GM18517 (cell line): ENCODE measurements at regions not wholly inside any gene's neighbourhood (a gene's known extent, or its start where the extent isn't known, plus 50 kb on each side); places are given as distances from the start of the nearest gene placed in this dataset.

Experiments
- ATAC-seq: cut with Tn5 transposase; IDR thresholded peaks from one replicate; pipeline ENCODE4 v1.9.1; 2021; ENCODE audit warnings: mild to moderate bottlenecking, moderate library complexity; ENCODE audit not compliant: unreplicated experiment

- no peak for ATAC-seq
Measured at GRCh38 chr15:66941791-66942190, 123.6 kb upstream of the SMAD3 start.

- no peak for ATAC-seq
Measured at GRCh38 chr15:66942649-66943390, 122.6 kb upstream of the SMAD3 start.

- ATAC-seq: no peak
Measured at GRCh38 chr15:66943456-66944095, 121.8 kb upstream of the SMAD3 start.

GRCh38 chr15:66944121-66944520 is 121.3 kb upstream of the SMAD3 start:
- ATAC-seq: no peak

GRCh38 chr15:66945286-66945685 is 120.1 kb upstream of the SMAD3 start:
- ATAC-seq: no peak

DNA sequence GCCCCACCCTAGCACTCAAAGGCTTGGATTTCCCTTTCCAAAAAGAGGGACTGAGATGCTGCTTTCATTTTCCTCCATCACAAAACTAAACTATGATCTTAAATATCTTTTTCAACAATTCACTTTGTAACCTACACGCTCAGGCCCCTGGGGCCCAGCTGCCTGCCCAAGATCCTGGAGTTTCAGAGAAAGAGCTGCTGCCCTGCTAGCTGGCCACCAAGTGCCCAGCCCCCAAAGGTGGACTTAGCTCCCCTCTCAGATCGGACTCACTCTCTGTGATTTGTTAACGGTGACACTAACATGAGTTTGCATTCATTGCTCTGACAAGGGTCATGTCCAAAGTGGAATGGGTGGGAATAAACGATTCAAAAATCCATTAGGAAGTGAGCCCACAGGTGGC is 119.6 kb upstream of the SMAD3 start:
- no peak for ATAC-seq

- no peak for ATAC-seq
Measured at GRCh38 chr15:66946578-66947164, 118.7 kb upstream of the SMAD3 start.

GRCh38 chr15:66947471-66947870 is 117.9 kb upstream of the SMAD3 start:
- ATAC-seq: no peak

GRCh38 chr15:66948294-66948693 is 117.1 kb upstream of the SMAD3 start:
- no peak for ATAC-seq

- no peak for ATAC-seq
Measured at GRCh38 chr15:66950114-66950513, 115.3 kb upstream of the SMAD3 start.

GRCh38 chr15:66951531-66952320 is 113.7 kb upstream of the SMAD3 start:
- ATAC-seq: no peak

- ATAC-seq: no peak
Measured at GRCh38 chr15:66952756-66953522, 112.5 kb upstream of the SMAD3 start.

DNA sequence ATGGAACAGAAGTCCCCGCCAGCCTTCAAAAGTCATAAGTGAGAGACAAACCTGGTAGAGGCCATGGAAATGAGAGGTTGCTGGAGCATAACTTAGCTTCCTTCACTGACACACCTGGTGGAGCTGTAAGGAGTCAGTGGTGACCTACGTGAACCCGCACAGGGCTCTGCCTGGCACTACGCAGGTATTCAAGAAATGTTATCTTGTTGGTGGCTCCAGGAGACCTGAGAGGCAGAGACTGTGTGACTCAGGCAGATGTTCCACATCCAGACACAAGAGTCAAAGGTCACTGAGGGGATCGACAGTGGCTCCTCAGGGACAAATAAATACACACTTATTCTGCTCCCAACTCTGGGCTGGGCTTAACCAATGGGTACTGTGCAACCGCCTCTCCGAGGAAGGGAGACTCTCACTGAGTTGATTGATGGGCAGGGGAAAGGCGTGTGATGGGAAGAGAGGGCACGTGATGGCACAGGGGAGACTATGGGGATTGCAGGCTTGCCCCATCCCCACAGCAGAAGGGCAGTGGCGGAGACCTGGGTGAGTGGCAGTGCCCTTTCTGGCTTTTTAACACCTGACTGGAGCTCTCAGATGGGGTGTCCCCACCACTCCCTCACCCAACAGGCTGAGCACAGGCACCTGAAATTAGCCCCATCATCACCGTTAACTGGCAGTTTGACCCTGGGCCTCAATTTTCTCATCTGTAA is 111.7 kb upstream of the SMAD3 start:
- no peak for ATAC-seq

DNA sequence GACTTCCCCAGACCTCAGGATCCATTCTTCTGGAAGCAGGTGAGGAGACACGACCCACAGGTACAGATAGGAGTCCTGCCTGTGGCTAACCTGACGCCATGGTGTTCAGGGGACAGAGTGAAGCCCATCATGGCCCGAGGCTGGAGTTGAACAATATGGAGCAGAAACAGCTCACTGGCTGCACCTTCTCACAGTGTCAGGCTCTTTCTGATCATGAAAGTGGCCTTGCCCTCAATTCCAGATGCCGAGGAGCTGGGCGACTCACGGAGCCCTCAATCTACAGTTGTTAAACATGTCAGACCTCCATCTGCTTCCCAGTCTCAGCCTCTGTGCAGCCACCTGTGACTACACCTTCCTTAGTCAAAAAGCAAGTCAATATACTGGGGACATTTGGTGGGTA is 110.8 kb upstream of the SMAD3 start:
- ATAC-seq: no peak

DNA sequence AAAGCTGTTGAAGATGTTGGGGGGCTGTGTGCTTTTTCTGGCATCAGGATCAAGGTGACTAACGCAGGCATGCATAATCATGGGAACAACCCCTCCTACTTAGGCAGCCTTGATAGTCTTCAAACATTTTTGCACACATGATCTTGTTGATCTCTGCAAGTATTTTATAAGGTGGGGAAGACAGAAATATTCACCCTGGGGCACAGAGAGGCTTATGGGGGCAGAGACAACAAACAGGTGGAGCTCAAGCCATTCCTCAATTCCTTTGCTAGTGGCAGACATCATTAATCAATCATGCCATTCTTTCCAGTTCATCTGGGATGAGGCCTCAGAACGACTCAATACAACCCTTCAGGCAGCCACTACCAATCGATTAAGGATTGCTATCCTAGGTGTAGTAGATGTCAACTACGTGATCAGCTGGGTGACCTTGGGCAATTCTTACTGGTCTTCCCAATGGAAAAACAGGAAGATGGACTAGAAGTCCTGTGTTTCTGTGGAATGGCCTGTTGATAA is 110.3 kb upstream of the SMAD3 start:
- no peak for ATAC-seq

- no peak for ATAC-seq
Measured at GRCh38 chr15:66955871-66956585, 109.4 kb upstream of the SMAD3 start.

DNA sequence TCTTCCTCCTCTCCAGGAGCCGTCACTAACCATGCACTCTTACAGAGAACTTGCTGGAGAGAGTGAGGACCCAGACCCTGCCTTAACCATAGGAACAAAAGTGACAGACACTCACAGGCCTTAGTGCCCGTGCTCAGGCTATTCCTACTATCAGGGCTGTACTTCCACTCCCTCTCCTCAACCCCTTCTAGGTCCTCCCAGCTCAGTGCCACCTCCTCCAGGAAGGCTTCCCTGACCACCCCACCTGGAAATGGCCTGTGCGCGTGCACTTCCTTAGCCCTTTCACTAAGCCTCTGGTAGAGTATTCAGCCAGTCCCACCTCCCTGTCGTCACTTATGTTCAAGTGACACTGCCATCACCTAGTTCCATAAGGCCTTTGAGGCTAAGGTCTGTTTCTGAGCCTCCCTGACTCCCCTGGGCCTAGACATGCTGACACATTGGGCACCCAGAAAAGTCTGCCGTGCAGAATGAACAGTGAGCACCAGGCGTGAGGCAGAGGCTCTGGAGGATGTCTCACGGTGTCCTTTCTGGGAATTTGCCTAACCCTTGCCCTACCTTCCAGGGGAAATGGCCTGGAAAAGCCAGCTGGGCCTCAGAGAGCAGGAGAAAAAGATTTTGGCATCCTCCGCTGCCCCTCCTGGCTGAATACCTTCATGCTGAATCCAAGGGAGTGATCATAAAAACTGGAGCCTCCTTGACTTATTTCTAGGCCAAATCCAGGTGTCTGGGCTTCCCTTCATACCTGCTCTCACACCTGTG is 108.6 kb upstream of the SMAD3 start:
- ATAC-seq: no peak

DNA sequence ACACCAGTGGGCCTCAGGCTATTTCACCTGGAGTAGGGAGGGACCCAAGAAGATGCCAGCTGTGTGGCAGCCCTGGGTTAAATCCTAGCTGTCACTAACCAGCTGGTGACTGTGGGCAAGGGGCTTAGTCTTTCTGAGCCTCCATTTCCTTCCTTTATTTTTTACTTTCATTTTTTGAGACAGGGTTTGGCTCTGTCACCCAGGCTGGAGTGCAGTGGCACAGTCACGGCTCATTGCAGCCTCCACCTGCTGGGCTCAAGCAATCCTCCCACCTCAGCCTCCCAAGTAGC is 108.0 kb upstream of the SMAD3 start:
- ATAC-seq: no peak

GRCh38 chr15:66959066-66959465 is 106.3 kb upstream of the SMAD3 start:
- ATAC-seq: no peak
